Brain microvascular endothelial cell (primary cell): ENCODE measurements at regions not wholly inside any gene's neighbourhood (a gene's known extent, or its start where the extent isn't known, plus 50 kb on each side); places are given as distances from the start of the nearest gene placed in this dataset.

Experiments used
- DNase-seq: peaks from one replicate; pipeline ENCODE4 v3.0.0-alpha.2; 2020
- H3K27ac ChIP-seq: fragments of 250-450 bp; sonication (Bioruptor Pico); 2 replicates; pipeline ENCODE4 v1.5.1; 2020; ENCODE audit warnings: mild to moderate bottlenecking, moderate library complexity
- H3K27me3 ChIP-seq: fragments of 250-450 bp; sonication (Bioruptor Pico); replicated peaks from 2 replicates; pipeline ENCODE4 v1.5.1; 2020; ENCODE audit warnings: mild to moderate bottlenecking
- H3K36me3 ChIP-seq: fragments of 250-450 bp; sonication (Bioruptor Pico); replicated peaks from 2 replicates; pipeline ENCODE4 v1.5.1; 2020; ENCODE audit warnings: mild to moderate bottlenecking
- H3K4me3 ChIP-seq: 2 replicates; pipeline ENCODE4 v1.5.1; 2011; ENCODE audit warnings: low read depth, mild to moderate bottlenecking, control low read depth, low read length, moderate library complexity
- CTCF ChIP-seq: IDR thresholded peaks from 2 replicates; pipeline ENCODE4 v1.5.1; 2011; ENCODE audit warnings: low read depth, mild to moderate bottlenecking, moderate library complexity, low read length, control low read depth, inconsistent platforms; ENCODE audit errors: missing control alignments
- in situ Hi-C: cut with HindIII; loops from 2 replicates; pipeline ENCODE4 v1.10.0; 2017; ENCODE audit warnings: low sequenced_read_pairs, low pct_ligation_motif_present

GRCh38 chr11:134719397-134719796, 307.4 kb upstream of the B3GAT1 start:
- TF ChIP-seq CTCF = no peak
- Histone ChIP-seq H3K27ac (no peak overlapping the region), H3K27me3 (no peaks in the 10 kb centered on the region), H3K36me3 (no peaks in the 10 kb centered on the region), H3K4me3 (no peak overlapping the region)
- in situ Hi-C loops = no loop called here
- no peak for DNase-seq

GRCh38 chr11:134716582-134716981, 304.5 kb upstream of the B3GAT1 start:
- Histone ChIP-seq H3K27ac (no peak overlapping the region), H3K4me3 (no peak overlapping the region), H3K27me3 (no peaks in the 10 kb centered on the region), H3K36me3 (no peaks in the 10 kb centered on the region)
- no peak for DNase-seq
- no peak for TF ChIP-seq CTCF
- in situ Hi-C loops = no loop called here

- no peak overlapping the region for H3K4me3 ChIP-seq
- no peak overlapping the region for H3K27ac ChIP-seq
- no peaks in the 10 kb centered on the region for H3K27me3 ChIP-seq
- H3K36me3 ChIP-seq = no peaks in the 10 kb centered on the region
- no peak for DNase-seq
- no peak for TF ChIP-seq CTCF
- in situ Hi-C loops = no loop called here
Measured at GRCh38 chr11:134714021-134714656, 302.1 kb upstream of the B3GAT1 start.

- H3K36me3 ChIP-seq = no peaks in the 10 kb centered on the region
- no peak for DNase-seq
- no peak overlapping the region for H3K27ac ChIP-seq
- H3K27me3 ChIP-seq = no peaks in the 10 kb centered on the region
- H3K4me3 ChIP-seq = no peak overlapping the region
- TF ChIP-seq CTCF = no peak
- in situ Hi-C loops = no loop called here
Measured at GRCh38 chr11:134712228-134713145, 300.4 kb upstream of the B3GAT1 start.

- no peak for DNase-seq
- no peaks in the 10 kb centered on the region for H3K36me3 ChIP-seq
- in situ Hi-C loops = no loop called here
- H3K4me3 ChIP-seq = no peak overlapping the region
- TF ChIP-seq CTCF = no peak
- no peaks in the 10 kb centered on the region for H3K27me3 ChIP-seq
- H3K27ac ChIP-seq = no peak overlapping the region
Measured at GRCh38 chr11:134711588-134711987, 299.5 kb upstream of the B3GAT1 start.
